ENCODE measurements at regions not wholly inside any gene's neighbourhood (a gene's known extent, or its start where the extent isn't known, plus 50 kb on each side); places are given as distances from the start of the nearest gene placed in this dataset.

DNA sequence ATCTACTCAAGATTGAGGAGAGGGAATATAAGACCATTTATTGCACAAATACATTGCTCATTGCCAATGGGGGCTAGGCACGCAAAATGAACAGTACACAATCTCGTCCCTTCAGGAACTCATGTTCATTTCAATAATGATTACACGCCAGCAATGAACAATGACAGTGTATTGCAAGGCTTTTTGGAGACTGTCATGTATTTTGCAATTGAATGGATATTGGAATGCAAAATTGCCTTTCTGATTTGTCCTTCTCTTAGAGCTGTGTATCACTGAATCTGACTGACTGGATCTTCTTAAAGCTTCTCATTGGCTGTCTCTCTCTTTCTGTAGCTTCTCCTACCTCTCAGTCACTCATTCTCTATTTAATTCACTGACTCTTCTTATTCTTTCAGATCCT, 400.2 kb upstream of the DCN start:
- Histone ChIP-seq H3K27ac (ENCODE audit: low read depth, low read length, poor library complexity, severe bottlenecking) (no peak overlapping the region), H3K4me2 (ENCODE audit: low read length) (no peak overlapping the region), H3K9me2 (ENCODE audit: insufficient read depth, low read length) (no peaks in the 10 kb centered on the region), H2AFZ (ENCODE audit: low read length) (no peak overlapping the region), H3K4me1 (ENCODE audit: insufficient read depth, low read length, poor library complexity, severe bottlenecking) (no peaks in the 10 kb centered on the region), H3K9me3 (ENCODE audit: low read length) (no peaks in the 10 kb centered on the region), H3K79me2 (ENCODE audit: insufficient read depth, low read depth, low read length) (no peaks in the 10 kb centered on the region), H4K20me1 (ENCODE audit: insufficient read depth, low read length) (no peaks in the 10 kb centered on the region), H3K36me3 (ENCODE audit: insufficient read depth, low read length) (no peaks in the 10 kb centered on the region), H3K4me3 (ENCODE audit: low read depth, low read length, poor library complexity, severe bottlenecking) (no peak overlapping the region)
- ChIA-PET CTCF (ENCODE audit: unreplicated experiment) (no interaction called here), POLR2A (interaction anchor here (0.6 to 0.7 kb wide), 2 partner anchors 209 to 659 kb away, joined by 3 read pairs; no protein-coding TSS in a partner anchor)
- TF ChIP-seq EZH2phosphoT487 (IDR thresholded peaks at IDR 0.05; ENCODE audit: borderline replicate concordance, low read depth, low read length): no peak
- TF ChIP-seq, protein P1, sequence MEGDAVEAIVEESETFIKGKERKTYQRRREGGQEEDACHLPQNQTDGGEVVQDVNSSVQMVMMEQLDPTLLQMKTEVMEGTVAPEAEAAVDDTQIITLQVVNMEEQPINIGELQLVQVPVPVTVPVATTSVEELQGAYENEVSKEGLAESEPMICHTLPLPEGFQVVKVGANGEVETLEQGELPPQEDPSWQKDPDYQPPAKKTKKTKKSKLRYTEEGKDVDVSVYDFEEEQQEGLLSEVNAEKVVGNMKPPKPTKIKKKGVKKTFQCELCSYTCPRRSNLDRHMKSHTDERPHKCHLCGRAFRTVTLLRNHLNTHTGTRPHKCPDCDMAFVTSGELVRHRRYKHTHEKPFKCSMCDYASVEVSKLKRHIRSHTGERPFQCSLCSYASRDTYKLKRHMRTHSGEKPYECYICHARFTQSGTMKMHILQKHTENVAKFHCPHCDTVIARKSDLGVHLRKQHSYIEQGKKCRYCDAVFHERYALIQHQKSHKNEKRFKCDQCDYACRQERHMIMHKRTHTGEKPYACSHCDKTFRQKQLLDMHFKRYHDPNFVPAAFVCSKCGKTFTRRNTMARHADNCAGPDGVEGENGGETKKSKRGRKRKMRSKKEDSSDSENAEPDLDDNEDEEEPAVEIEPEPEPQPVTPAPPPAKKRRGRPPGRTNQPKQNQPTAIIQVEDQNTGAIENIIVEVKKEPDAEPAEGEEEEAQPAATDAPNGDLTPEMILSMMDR (conservative IDR thresholded peaks at IDR 0.05; ENCODE audit: low read length): no peak
- BruUV-seq (replicated peaks): no TSS peak
- intact Hi-C loops (cut with micrococcal nuclease; ENCODE audit: unreplicated experiment): no loop called here
- no peak for DNase-seq (ENCODE audit: low spot score)

DNA sequence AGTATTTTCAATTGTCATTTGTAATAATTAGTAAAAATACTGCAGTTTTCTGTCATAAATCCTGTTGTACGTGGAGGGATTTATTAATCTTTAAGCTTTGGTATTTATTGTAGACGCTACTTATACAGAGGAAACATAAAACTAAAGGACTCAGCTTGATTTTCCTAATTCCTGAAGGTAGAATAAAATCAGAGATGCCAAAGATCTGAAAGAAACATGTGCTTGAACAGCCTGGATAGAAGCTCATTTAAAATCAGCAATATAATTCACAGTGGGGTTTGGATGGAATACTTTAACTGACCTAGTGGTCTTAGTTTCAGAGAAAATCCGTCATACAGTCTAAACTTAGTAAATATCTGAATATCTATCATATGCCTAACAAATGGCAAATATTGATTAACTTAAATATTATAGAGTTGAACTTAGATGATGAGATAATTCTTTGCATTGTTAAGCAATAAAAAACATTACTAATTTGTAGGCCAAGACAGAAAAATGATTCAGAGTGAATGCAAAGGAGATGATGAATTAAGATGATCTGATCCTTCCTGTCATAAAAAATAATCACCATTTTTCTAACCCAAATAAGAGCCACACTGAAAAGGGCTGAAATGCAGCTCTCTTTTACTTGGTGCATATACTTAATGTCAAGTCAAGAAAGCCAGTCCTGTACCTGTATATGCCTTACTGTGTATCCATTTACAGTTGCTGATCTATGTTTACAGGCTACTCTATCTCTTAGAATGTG, 397.1 kb upstream of the DCN start:
- no peak overlapping the region for H3K4me2 ChIP-seq (ENCODE audit: low read length)
- H4K20me1 ChIP-seq (ENCODE audit: insufficient read depth, low read length): no peaks in the 10 kb centered on the region
- H3K27ac ChIP-seq (ENCODE audit: low read depth, low read length, poor library complexity, severe bottlenecking): no peak overlapping the region
- H3K9me3 ChIP-seq (ENCODE audit: low read length): no peaks in the 10 kb centered on the region
- ChIA-PET CTCF (ENCODE audit: unreplicated experiment) (no interaction called here), POLR2A (interaction anchor here (0.5 to 1.5 kb wide), 6 partner anchors 14 to 255 kb away, joined by 3 to 6 read pairs (median 4); no protein-coding TSS in a partner anchor)
- no TSS peak for BruUV-seq (replicated peaks)
- no peaks in the 10 kb centered on the region for H3K79me2 ChIP-seq (ENCODE audit: insufficient read depth, low read depth, low read length)
- DNase-seq (ENCODE audit: low spot score): no peak
- H3K4me1 ChIP-seq (ENCODE audit: insufficient read depth, low read length, poor library complexity, severe bottlenecking): no peaks in the 10 kb centered on the region
- no peak overlapping the region for H2AFZ ChIP-seq (ENCODE audit: low read length)
- no peaks in the 10 kb centered on the region for H3K9me2 ChIP-seq (ENCODE audit: insufficient read depth, low read length)
- no peaks in the 10 kb centered on the region for H3K36me3 ChIP-seq (ENCODE audit: insufficient read depth, low read length)
- no peak overlapping the region for H3K4me3 ChIP-seq (ENCODE audit: low read depth, low read length, poor library complexity, severe bottlenecking)
- TF ChIP-seq, protein P1 (conservative IDR thresholded peaks at IDR 0.05; ENCODE audit: low read length): no peak
- TF ChIP-seq EZH2phosphoT487 (IDR thresholded peaks at IDR 0.05; ENCODE audit: borderline replicate concordance, low read depth, low read length): no peak
- intact Hi-C loops (cut with micrococcal nuclease; ENCODE audit: unreplicated experiment): no loop called here
